ENCODE measurements at regions not wholly inside any gene's neighbourhood (a gene's known extent, or its start where the extent isn't known, plus 50 kb on each side); places are given as distances from the start of the nearest gene placed in this dataset.

DNA sequence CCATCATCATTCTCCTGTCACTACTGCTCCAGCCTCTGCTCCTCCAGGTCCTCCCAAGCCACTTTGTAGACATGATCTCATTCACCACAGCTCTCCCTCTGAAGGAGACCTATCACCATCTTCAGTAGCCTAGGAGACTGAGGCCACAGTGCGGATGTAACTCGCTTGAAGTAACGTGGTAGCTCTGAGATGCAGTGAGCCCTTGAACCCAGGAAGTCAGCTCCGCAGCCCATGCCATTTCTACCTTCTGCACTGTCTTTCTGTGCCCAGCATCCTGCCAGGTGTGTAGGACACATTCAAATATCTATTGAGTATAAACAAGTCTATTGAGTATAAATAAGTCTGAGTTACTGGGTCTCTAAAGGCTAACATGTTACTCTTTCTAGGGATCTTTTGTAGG lies 164.4 kb downstream of the CDH26 start:
- BruUV-seq (replicated peaks) = no TSS peak
- Histone ChIP-seq H2BK20ac (ENCODE audit: low read depth, low read length) (no peak overlapping the region), H4K8ac (ENCODE audit: low read depth in 2 of 2, low read length in 2 of 2) (no peak overlapping the region), H3K9me3 (ENCODE audit: control insufficient read depth, insufficient read depth, low read length) (no peaks in the 10 kb centered on the region), H2AK9ac (replicated peaks; ENCODE audit: low read depth, low read length, poor library complexity) (no peak overlapping the region), H3K4me3 (ENCODE audit: insufficient read depth, low read depth, low read length) (no peak overlapping the region), H2BK120ac (ENCODE audit: low read depth, low read length) (no peak overlapping the region), H3K14ac (replicated peaks; ENCODE audit: low read depth, low read length) (no peak overlapping the region), H3K79me1 (ENCODE audit: low read depth in 1 of 2, low read length in 2 of 2) (no peaks in the 10 kb centered on the region), H3K23ac (ENCODE audit: low read depth, low read length) (no peak overlapping the region), H3K4me1 (ENCODE audit: control insufficient read depth, insufficient read depth, low read length) (no peaks in the 10 kb centered on the region), H3K27ac (ENCODE audit: insufficient read depth, low read length) (no peak overlapping the region), H3K9me1 (ENCODE audit: insufficient read depth, low read length) (no peaks in the 10 kb centered on the region), H3K18ac (ENCODE audit: low read depth, low read length) (no peak overlapping the region), H2BK5ac (ENCODE audit: low read depth, low read length, poor library complexity, severe bottlenecking) (no peak overlapping the region), H3K4me2 (ENCODE audit: low read depth, low read length) (no peak overlapping the region), H3K4ac (ENCODE audit: low read depth, low read length) (no peak overlapping the region), H4K20me1 (ENCODE audit: insufficient read depth, low read length) (no peaks in the 10 kb centered on the region), H3K27me3 (ENCODE audit: control insufficient read depth, insufficient read depth, low read length) (peaks cover 1% of the 10 kb centered on the region), H4K5ac (ENCODE audit: low read depth, low read length) (no peak overlapping the region), H3K56ac (ENCODE audit: extremely low read depth, insufficient read depth, low read length) (no peak overlapping the region), H3K9ac (ENCODE audit: low read depth, low read length) (no peak overlapping the region), H2AK5ac (ENCODE audit: low read depth, low read length) (no peak overlapping the region), H2AFZ (replicated peaks; ENCODE audit: low read length, poor library complexity) (no peak overlapping the region), H2BK15ac (ENCODE audit: low read depth, low read length) (no peak overlapping the region), H4K91ac (ENCODE audit: insufficient read depth, low read depth, low read length) (no peak overlapping the region), H3K36me3 (ENCODE audit: control insufficient read depth, insufficient read depth, low read length) (no peaks in the 10 kb centered on the region)
- no peak for DNase-seq
- no CpG with 5 or more reads among the region's 4 CpGs for WGBS, 2 experiments (ENCODE audit: extremely low coverage in 2 of 2, insufficient read length in 1 of 2)
- in situ Hi-C loops (cut with MboI; ENCODE audit: low sequenced_read_pairs) (no loop called here), intact Hi-C loops (cut with micrococcal nuclease) (no loop called here), dilution Hi-C loops (cut with HindIII; ENCODE audit: low sequenced_read_pairs, unreplicated experiment) (no loop called here)
- ChIA-PET CTCF (interaction anchor here (0.5 kb wide), 1 partner anchor 139 kb away, joined by 3 read pairs; no protein-coding TSS in a partner anchor), POLR2A (ENCODE audit: unreplicated experiment) (no interaction called here)
- TF ChIP-seq RCOR1 (IDR thresholded peaks at IDR 0.05; ENCODE audit: insufficient replicate concordance, low read length) = no peak
- no peak for TF ChIP-seq BHLHE40 (IDR thresholded peaks at IDR 0.05; ENCODE audit: low read depth, low read length)
- TF ChIP-seq, protein P1, sequence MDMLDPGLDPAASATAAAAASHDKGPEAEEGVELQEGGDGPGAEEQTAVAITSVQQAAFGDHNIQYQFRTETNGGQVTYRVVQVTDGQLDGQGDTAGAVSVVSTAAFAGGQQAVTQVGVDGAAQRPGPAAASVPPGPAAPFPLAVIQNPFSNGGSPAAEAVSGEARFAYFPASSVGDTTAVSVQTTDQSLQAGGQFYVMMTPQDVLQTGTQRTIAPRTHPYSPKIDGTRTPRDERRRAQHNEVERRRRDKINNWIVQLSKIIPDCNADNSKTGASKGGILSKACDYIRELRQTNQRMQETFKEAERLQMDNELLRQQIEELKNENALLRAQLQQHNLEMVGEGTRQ (IDR thresholded peaks at IDR 0.05; ENCODE audit: low read depth, low read length) = no peak
- no peak for TF ChIP-seq RFX5 (IDR thresholded peaks at IDR 0.05; ENCODE audit: low read depth, low read length)
- TF ChIP-seq, protein P2, sequence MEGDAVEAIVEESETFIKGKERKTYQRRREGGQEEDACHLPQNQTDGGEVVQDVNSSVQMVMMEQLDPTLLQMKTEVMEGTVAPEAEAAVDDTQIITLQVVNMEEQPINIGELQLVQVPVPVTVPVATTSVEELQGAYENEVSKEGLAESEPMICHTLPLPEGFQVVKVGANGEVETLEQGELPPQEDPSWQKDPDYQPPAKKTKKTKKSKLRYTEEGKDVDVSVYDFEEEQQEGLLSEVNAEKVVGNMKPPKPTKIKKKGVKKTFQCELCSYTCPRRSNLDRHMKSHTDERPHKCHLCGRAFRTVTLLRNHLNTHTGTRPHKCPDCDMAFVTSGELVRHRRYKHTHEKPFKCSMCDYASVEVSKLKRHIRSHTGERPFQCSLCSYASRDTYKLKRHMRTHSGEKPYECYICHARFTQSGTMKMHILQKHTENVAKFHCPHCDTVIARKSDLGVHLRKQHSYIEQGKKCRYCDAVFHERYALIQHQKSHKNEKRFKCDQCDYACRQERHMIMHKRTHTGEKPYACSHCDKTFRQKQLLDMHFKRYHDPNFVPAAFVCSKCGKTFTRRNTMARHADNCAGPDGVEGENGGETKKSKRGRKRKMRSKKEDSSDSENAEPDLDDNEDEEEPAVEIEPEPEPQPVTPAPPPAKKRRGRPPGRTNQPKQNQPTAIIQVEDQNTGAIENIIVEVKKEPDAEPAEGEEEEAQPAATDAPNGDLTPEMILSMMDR (conservative IDR thresholded peaks at IDR 0.05; ENCODE audit: low read depth, low read length) = no peak
- no peak for TF ChIP-seq POLR2A (IDR thresholded peaks at IDR 0.05; ENCODE audit: low read depth, low read length)
- no peak for TF ChIP-seq ELK1 (IDR thresholded peaks at IDR 0.05; ENCODE audit: borderline replicate concordance, low read depth, low read length)
- no peak for TF ChIP-seq RAD21 (IDR thresholded peaks at IDR 0.05; ENCODE audit: low read length)
- no peak for TF ChIP-seq CHD1 (IDR thresholded peaks at IDR 0.05; ENCODE audit: low read depth, low read length)
- no peak for TF ChIP-seq NFE2L2 (IDR thresholded peaks at IDR 0.05; ENCODE audit: low read depth, low read length)
- TF ChIP-seq SMC3 (IDR thresholded peaks at IDR 0.05; ENCODE audit: low read depth, low read length) = no peak
- no peak for TF ChIP-seq MAZ (IDR thresholded peaks at IDR 0.05; ENCODE audit: borderline replicate concordance, low read depth, low read length)
- TF ChIP-seq FOS (IDR thresholded peaks at IDR 0.05; ENCODE audit: low read depth, low read length) = no peak
- no peak for TF ChIP-seq CEBPB (IDR thresholded peaks at IDR 0.05; ENCODE audit: low read depth, low read length)
- TF ChIP-seq MXI1 (IDR thresholded peaks at IDR 0.05; ENCODE audit: borderline replicate concordance, low read depth, low read length) = no peak
- no peak for TF ChIP-seq MAFK (IDR thresholded peaks at IDR 0.05; ENCODE audit: low read depth, low read length)
- ATAC-seq (ENCODE audit: low read depth) = no peak
